IMR-90 (cell line): ENCODE measurements at regions not wholly inside any gene's neighbourhood (a gene's known extent, or its start where the extent isn't known, plus 50 kb on each side); places are given as distances from the start of the nearest gene placed in this dataset.

Source experiments
- ATAC-seq: fragments of 200-7000 bp; cut with Tn5 transposase; 2 replicates; pipeline ENCODE4 v1.9.1; 2020; ENCODE audit warnings: low read depth, mild to moderate bottlenecking, moderate library complexity
- BruUV-seq: library from RNA; stranded (reverse); fragments of 400-500 nt; replicated peaks from 2 replicates; lab custom pipeline; 2021; lab: Mats Ljungman, UMichigan
- CTCF ChIA-PET: fragments of 300-600 bp; formaldehyde crosslinking; extraction: SDS; loops from one replicate; lab custom pipeline; 2021; ENCODE audit warnings: antibody characterized with exemption; lab: Yijun Ruan, JAX
- POLR2A ChIA-PET: fragments of 300-600 bp; sonication (Branson Sonifier 250); formaldehyde crosslinking; loops from one replicate; lab custom pipeline; 2022; ENCODE audit warnings: antibody characterized with exemption; ENCODE audit not compliant: unreplicated experiment; lab: Charles Lee
- DNase-seq: peaks from one replicate; pipeline ENCODE4 v3.0.0; 2013
- H2AFZ ChIP-seq: replicated peaks from 2 replicates; pipeline ENCODE3; 2013; ENCODE audit warnings: low read length, mild to moderate bottlenecking; ENCODE audit not compliant: poor library complexity
- H2AK5ac ChIP-seq: 2 replicates; pipeline ENCODE4 v1.6.1; 2013; ENCODE audit warnings: low read depth, low read length, inconsistent platforms
- H2AK9ac ChIP-seq: replicated peaks from 2 replicates; pipeline ENCODE3; 2013; ENCODE audit warnings: mild to moderate bottlenecking, low read depth, low read length, moderate library complexity; ENCODE audit not compliant: poor library complexity
- H2BK120ac ChIP-seq: 2 replicates; pipeline ENCODE4 v1.6.1; 2013; ENCODE audit warnings: low read depth, low read length, inconsistent platforms
- H2BK15ac ChIP-seq: 3 replicates; pipeline ENCODE4 v1.6.1; 2013; ENCODE audit warnings: low read depth, low read length, inconsistent platforms
- H2BK20ac ChIP-seq: 2 replicates; pipeline ENCODE4 v1.6.1; 2013; ENCODE audit warnings: low read depth, mild to moderate bottlenecking, inconsistent platforms, low read length, moderate library complexity
- H2BK5ac ChIP-seq: 2 replicates; pipeline ENCODE4 v1.6.1; 2013; ENCODE audit warnings: mild to moderate bottlenecking, low read depth, low read length, inconsistent platforms; ENCODE audit not compliant: poor library complexity, severe bottlenecking
- H3K14ac ChIP-seq: replicated peaks from 2 replicates; pipeline ENCODE4 v1.6.1; 2013; ENCODE audit warnings: low read depth, low read length, inconsistent platforms
- H3K18ac ChIP-seq: 2 replicates; pipeline ENCODE4 v1.6.1; 2013; ENCODE audit warnings: low read depth, low read length, control low read depth
- H3K23ac ChIP-seq: 2 replicates; pipeline ENCODE4 v1.6.1; 2013; ENCODE audit warnings: low read depth, low read length, inconsistent platforms
- H3K27ac ChIP-seq: 2 replicates; pipeline ENCODE4 v1.5.1; 2013; ENCODE audit warnings: mild to moderate bottlenecking, control low read depth, low read length; ENCODE audit not compliant: insufficient read depth
- H3K27me3 ChIP-seq: 2 replicates; pipeline ENCODE4 v1.6.1; 2013; ENCODE audit warnings: low read length; ENCODE audit not compliant: control insufficient read depth, insufficient read depth
- H3K36me3 ChIP-seq: 2 replicates; pipeline ENCODE4 v1.6.1; 2013; ENCODE audit warnings: low read length, mixed read lengths; ENCODE audit not compliant: control insufficient read depth, insufficient read depth
- H3K4ac ChIP-seq: 2 replicates; pipeline ENCODE4 v1.6.1; 2013; ENCODE audit warnings: low read depth, low read length, inconsistent platforms
- H3K4me1 ChIP-seq: 2 replicates; pipeline ENCODE4 v1.6.1; 2013; ENCODE audit warnings: low read length, mixed read lengths; ENCODE audit not compliant: control insufficient read depth, insufficient read depth
- H3K4me2 ChIP-seq: 2 replicates; pipeline ENCODE4 v1.6.1; 2013; ENCODE audit warnings: low read depth, mild to moderate bottlenecking, control low read depth, low read length, moderate library complexity
- H3K4me3 ChIP-seq: 2 replicates; pipeline ENCODE4 v1.5.1; 2013; ENCODE audit warnings: low read depth, mild to moderate bottlenecking, control low read depth, low read length, moderate library complexity; ENCODE audit not compliant: insufficient read depth
- H3K56ac ChIP-seq: 2 replicates; pipeline ENCODE4 v1.6.1; 2013; ENCODE audit warnings: low read length, inconsistent platforms; ENCODE audit not compliant: insufficient read depth; ENCODE audit errors: extremely low read depth
- H3K79me1 ChIP-seq, 2 experiments: 2 replicates each; pipeline ENCODE4 v1.6.1; 2013; ENCODE audit warnings: low read length in 2 of 2, inconsistent platforms in 1 of 2, low read depth in 1 of 2
- H3K9ac ChIP-seq: 2 replicates; pipeline ENCODE4 v1.6.1; 2013; ENCODE audit warnings: low read depth, low read length, control low read depth
- H3K9me1 ChIP-seq: 2 replicates; pipeline ENCODE4 v1.6.1; 2013; ENCODE audit warnings: low read length, inconsistent platforms; ENCODE audit not compliant: insufficient read depth
- H3K9me3 ChIP-seq: 2 replicates; pipeline ENCODE4 v1.6.1; 2013; ENCODE audit warnings: low read length; ENCODE audit not compliant: control insufficient read depth, insufficient read depth
- H4K20me1 ChIP-seq: 2 replicates; pipeline ENCODE4 v1.6.1; 2013; ENCODE audit warnings: low read length, inconsistent platforms; ENCODE audit not compliant: insufficient read depth
- H4K5ac ChIP-seq: 2 replicates; pipeline ENCODE4 v1.6.1; 2013; ENCODE audit warnings: mild to moderate bottlenecking, low read depth, low read length, control low read depth
- H4K8ac ChIP-seq, 2 experiments: 2 replicates each; pipeline ENCODE4 v1.6.1; 2013; ENCODE audit warnings: low read depth in 2 of 2, low read length in 2 of 2, control low read depth in 1 of 2, inconsistent platforms in 1 of 2
- H4K91ac ChIP-seq: 2 replicates; pipeline ENCODE4 v1.6.1; 2013; ENCODE audit warnings: low read depth, low read length, inconsistent platforms; ENCODE audit not compliant: insufficient read depth
- BHLHE40 ChIP-seq: fragments of 150-350 bp; IDR thresholded peaks from 2 replicates; pipeline ENCODE4 v1.6.1; 2016; ENCODE audit warnings: mild to moderate bottlenecking, low read depth, low read length
- CEBPB ChIP-seq: IDR thresholded peaks from 2 replicates; pipeline ENCODE4 v1.6.1; 2012; ENCODE audit warnings: low read depth, low read length, improper control_type of control experiment
- CHD1 ChIP-seq: IDR thresholded peaks from 2 replicates; pipeline ENCODE4 v1.6.1; 2012; ENCODE audit warnings: low read depth, low read length, improper control_type of control experiment
- CTCF ChIP-seq: conservative IDR thresholded peaks from 2 replicates; pipeline ENCODE4 v1.5.1; 2012; ENCODE audit warnings: mild to moderate bottlenecking, low read depth, low read length, improper control_type of control experiment
- FOS ChIP-seq: fragments of 150-350 bp; IDR thresholded peaks from 2 replicates; pipeline ENCODE4 v1.6.1; 2016; ENCODE audit warnings: low read depth, low read length
- MAFK ChIP-seq: IDR thresholded peaks from 2 replicates; pipeline ENCODE4 v1.6.1; 2012; ENCODE audit warnings: low read depth, low read length, improper control_type of control experiment
- MAZ ChIP-seq: IDR thresholded peaks from 2 replicates; pipeline ENCODE4 v1.6.1; 2012; ENCODE audit warnings: low read depth, mild to moderate bottlenecking, low read length, improper control_type of control experiment, moderate library complexity, borderline replicate concordance
- NFE2L2 ChIP-seq: fragments of 150-350 bp; IDR thresholded peaks from 2 replicates; pipeline ENCODE4 v1.6.1; 2016; ENCODE audit warnings: low read depth, mild to moderate bottlenecking, low read length
- RAD21 ChIP-seq: IDR thresholded peaks from 2 replicates; pipeline ENCODE4 v1.6.1; 2012; ENCODE audit warnings: low read length, improper control_type of control experiment
- RCOR1 ChIP-seq: IDR thresholded peaks from 2 replicates; pipeline ENCODE4 v1.6.1; 2012; ENCODE audit warnings: mild to moderate bottlenecking, low read length, improper control_type of control experiment; ENCODE audit not compliant: insufficient replicate concordance
- RFX5 ChIP-seq: IDR thresholded peaks from 2 replicates; pipeline ENCODE4 v1.8.0; 2012; ENCODE audit warnings: low read depth, mild to moderate bottlenecking, low read length, moderate library complexity
- SMC3 ChIP-seq: fragments of 150-350 bp; IDR thresholded peaks from 2 replicates; pipeline ENCODE4 v1.6.1; 2016; ENCODE audit warnings: low read depth, mild to moderate bottlenecking, antibody characterized with exemption, low read length, moderate library complexity
- USF2 ChIP-seq: fragments of 150-350 bp; IDR thresholded peaks from 2 replicates; pipeline ENCODE4 v1.6.1; 2017; ENCODE audit warnings: mild to moderate bottlenecking, antibody characterized with exemption, low read length, low read depth
- WGBS, 2 experiments: methylation state at CpG; one replicate each; pipeline versions ENCODE4 v1.1.5 to v1.1.7; 2013; ENCODE audit warnings: missing lambda C conversion rate in 2 of 2; ENCODE audit not compliant: insufficient read length in 1 of 2; ENCODE audit errors: extremely low coverage in 2 of 2; 5-methylcytosine and 5-hydroxymethylcytosine counted together
- dilution Hi-C: fragments of 300-500 bp; cut with HindIII; formaldehyde crosslinking; loops from one replicate; pipeline ENCODE4 v1.14.3; 2018; ENCODE audit warnings: low sequenced_read_pairs; ENCODE audit not compliant: unreplicated experiment
- in situ Hi-C: fragments of 300-500 bp; cut with MboI; formaldehyde crosslinking; loops from 3 replicates; pipeline ENCODE4 v1.14.3; 2019; ENCODE audit warnings: low sequenced_read_pairs, inconsistent platforms, mixed read lengths
- intact Hi-C: fragments of 100-400 bp; cut with micrococcal nuclease; formaldehyde crosslinking; loops from 2 replicates; pipeline ENCODE4 v1.10.0; 2022
- TF ChIP-seq, protein P1 (sequence below): fragments of 150-350 bp; IDR thresholded peaks from 2 replicates; pipeline ENCODE4 v1.6.1; 2016; ENCODE audit warnings: low read depth, mild to moderate bottlenecking, low read length, moderate library complexity, borderline replicate concordance

GRCh38 chr6:15132854-15133670 lies 112.8 kb upstream of the JARID2 start:
- ChIA-PET CTCF (no interaction called here), POLR2A (no interaction called here)
- peak overlapping the region; percentile 13; the same call in 1 of the 2 replicates for H2BK120ac ChIP-seq
- H3K4ac ChIP-seq = no peak overlapping the region; the same call in 1 of the 2 replicates
- H3K4me2 ChIP-seq = peak overlapping the region; percentile 69; the same call in 1 of the 2 replicates
- WGBS, 2 experiments = no CpG with 5 or more reads among the region's 8 CpGs
- 0 out of 3 replicates have a peak overlapping the region, but pooled peaks have one; percentile 3 for H2BK15ac ChIP-seq
- H3K4me3 ChIP-seq = no peak overlapping the region
- H3K9ac ChIP-seq = no peak overlapping the region
- H2BK5ac ChIP-seq = no peak overlapping the region
- dilution Hi-C loops = no loop called here
- no peak overlapping the region for H3K23ac ChIP-seq
- H3K14ac ChIP-seq = no peak overlapping the region
- no peak overlapping the region for H3K18ac ChIP-seq
- intact Hi-C loops = no loop called here
- no peaks in the 10 kb centered on the region for H3K36me3 ChIP-seq
- H2BK20ac ChIP-seq = peak overlapping the region; percentile 2; the same call in 1 of the 2 replicates
- ATAC-seq = peak; percentile 90
- in situ Hi-C loops = no loop called here
- H4K5ac ChIP-seq = no peak overlapping the region
- 0 out of 2 replicates have a peak overlapping the region, but pooled peaks have one; percentile 7 for H4K91ac ChIP-seq
- H4K20me1 ChIP-seq = no peaks in the 10 kb centered on the region
- H2AK9ac ChIP-seq = no peak overlapping the region
- H3K27me3 ChIP-seq = no peaks in the 10 kb centered on the region
- no peak overlapping the region; the same call in 1 of the 2 replicates for H3K27ac ChIP-seq
- BruUV-seq = no TSS peak
- no peaks in the 10 kb centered on the region for H3K9me3 ChIP-seq
- H2AK5ac ChIP-seq = peak overlapping the region; percentile 46; the same call in 1 of the 2 replicates
- H2AFZ ChIP-seq = no peak overlapping the region
- H3K56ac ChIP-seq = no peak overlapping the region
- DNase-seq = peak; percentile 90
- no peaks in the 10 kb centered on the region for H3K9me1 ChIP-seq
- peaks cover 7% of the 10 kb centered on the region; the same call in 1 of the 2 replicates for H3K4me1 ChIP-seq
- H4K8ac ChIP-seq = no peak overlapping the region
- H3K79me1 ChIP-seq = no peaks in the 10 kb centered on the region
- TF ChIP-seq NFE2L2 (no peak), CTCF (no peak), BHLHE40 (no peak), CEBPB (peak; percentile 79), RCOR1 (no peak), RFX5 (no peak), USF2 (no peak), MAFK (peak; percentile 86), MAZ (no peak), FOS (peak; percentile 67), SMC3 (no peak), RAD21 (no peak), CHD1 (no peak)
- TF ChIP-seq, protein P1, sequence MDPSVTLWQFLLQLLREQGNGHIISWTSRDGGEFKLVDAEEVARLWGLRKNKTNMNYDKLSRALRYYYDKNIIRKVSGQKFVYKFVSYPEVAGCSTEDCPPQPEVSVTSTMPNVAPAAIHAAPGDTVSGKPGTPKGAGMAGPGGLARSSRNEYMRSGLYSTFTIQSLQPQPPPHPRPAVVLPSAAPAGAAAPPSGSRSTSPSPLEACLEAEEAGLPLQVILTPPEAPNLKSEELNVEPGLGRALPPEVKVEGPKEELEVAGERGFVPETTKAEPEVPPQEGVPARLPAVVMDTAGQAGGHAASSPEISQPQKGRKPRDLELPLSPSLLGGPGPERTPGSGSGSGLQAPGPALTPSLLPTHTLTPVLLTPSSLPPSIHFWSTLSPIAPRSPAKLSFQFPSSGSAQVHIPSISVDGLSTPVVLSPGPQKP = no peak
